ENCODE measurements at regions not wholly inside any gene's neighbourhood (a gene's known extent, or its start where the extent isn't known, plus 50 kb on each side); places are given as distances from the start of the nearest gene placed in this dataset.

DNA sequence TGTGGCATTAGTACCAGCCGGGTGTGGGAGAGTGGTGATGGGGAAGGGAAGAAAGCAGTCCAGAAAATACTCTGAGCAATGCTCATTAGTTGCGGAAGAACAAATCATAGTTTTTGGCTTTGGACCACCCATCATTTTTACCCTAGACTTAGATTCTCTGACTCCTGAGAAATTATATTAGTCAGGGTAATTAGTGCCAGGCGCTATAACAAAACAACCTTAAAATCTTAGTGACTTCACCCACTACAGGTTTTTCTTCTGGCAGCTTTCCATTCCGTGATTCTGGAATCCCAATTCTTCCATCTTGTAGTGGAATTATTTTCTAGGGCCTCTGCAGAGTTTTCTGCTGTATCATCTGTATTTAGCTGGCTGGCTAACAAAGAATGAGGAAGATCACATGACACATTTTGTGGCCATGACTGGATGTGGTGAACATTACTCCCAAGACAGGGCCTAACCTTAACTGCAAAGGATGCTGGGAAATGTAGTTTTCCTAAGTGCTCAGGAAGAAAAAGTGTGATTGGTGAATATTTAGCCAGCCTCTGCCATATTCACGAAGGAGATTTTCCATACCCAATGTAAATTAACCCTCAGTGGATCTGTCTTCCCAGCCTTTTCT is 373.0 kb upstream of the MEF2C start:
- Histone ChIP-seq H3K36me3 (ENCODE audit: control insufficient read depth, insufficient read depth, low read length) (no peaks in the 10 kb centered on the region), H3K27ac (ENCODE audit: low read length) (no peak overlapping the region), H3K27me3 (ENCODE audit: control insufficient read depth, insufficient read depth, low read length) (0 out of 2 replicates have a peak, but pooled peaks cover 2% of the 10 kb centered on the region), H3K4me1 (ENCODE audit: control insufficient read depth, insufficient read depth, low read length) (no peaks in the 10 kb centered on the region), H3K9me3 (ENCODE audit: control insufficient read depth, insufficient read depth, low read depth, low read length) (no peaks in the 10 kb centered on the region), H3K4me3 (ENCODE audit: low read depth in 2 of 2, low read length in 2 of 2) (no peak overlapping the region)
- ATAC-seq: no peak
- no TSS peak for BruUV-seq (replicated peaks)
- intact Hi-C loops (cut with micrococcal nuclease; ENCODE audit: unreplicated experiment) (no loop called here), in situ Hi-C loops (cut with HindIII; ENCODE audit: low pct_unique_long_range_greater_than_20kb, low sequenced_read_pairs) (no loop called here)
- TF ChIP-seq CTCF (IDR thresholded peaks at IDR 0.05): no peak
- TF ChIP-seq SIN3A (IDR thresholded peaks at IDR 0.05; ENCODE audit: borderline replicate concordance, insufficient read depth, low read depth, low read length): no peak
- TF ChIP-seq POLR2AphosphoS5 (IDR thresholded peaks at IDR 0.05; ENCODE audit: low read depth, low read length): no peak
- TF ChIP-seq REST (IDR thresholded peaks at IDR 0.05; ENCODE audit: insufficient read depth in 1 of 2, low read depth in 2 of 2, low read length in 1 of 2): no peak
- no peak for TF ChIP-seq TCF7L2 (IDR thresholded peaks at IDR 0.05; ENCODE audit: low read depth, low read length)
- DNase-seq (ENCODE audit: low read depth, low spot score): no peak
- ChIA-PET POLR2A (no interaction called here), CTCF (no interaction called here)

- TF ChIP-seq CTCF (IDR thresholded peaks at IDR 0.05) (no peak), TCF7L2 (IDR thresholded peaks at IDR 0.05; ENCODE audit: low read depth, low read length) (no peak), POLR2AphosphoS5 (IDR thresholded peaks at IDR 0.05; ENCODE audit: low read depth, low read length) (no peak), REST (IDR thresholded peaks at IDR 0.05; ENCODE audit: insufficient read depth in 1 of 2, low read depth in 2 of 2, low read length in 1 of 2) (no peak), SIN3A (IDR thresholded peaks at IDR 0.05; ENCODE audit: borderline replicate concordance, insufficient read depth, low read depth, low read length) (no peak)
- POLR2A ChIA-PET: no interaction called here
- Histone ChIP-seq H3K27me3 (ENCODE audit: control insufficient read depth, insufficient read depth, low read length) (0 out of 2 replicates have a peak, but pooled peaks cover 2% of the 10 kb centered on the region), H3K36me3 (ENCODE audit: control insufficient read depth, insufficient read depth, low read length) (no peaks in the 10 kb centered on the region), H3K4me1 (ENCODE audit: control insufficient read depth, insufficient read depth, low read length) (no peaks in the 10 kb centered on the region), H3K9me3 (ENCODE audit: control insufficient read depth, insufficient read depth, low read depth, low read length) (no peaks in the 10 kb centered on the region), H3K27ac (ENCODE audit: low read length) (no peak overlapping the region), H3K4me3 (ENCODE audit: low read depth in 2 of 2, low read length in 2 of 2) (no peak overlapping the region)
- intact Hi-C loops (cut with micrococcal nuclease; ENCODE audit: unreplicated experiment) (no loop called here), in situ Hi-C loops (cut with HindIII; ENCODE audit: low pct_unique_long_range_greater_than_20kb, low sequenced_read_pairs) (no loop called here)
- DNase-seq (ENCODE audit: low read depth, low spot score): no peak
- BruUV-seq (replicated peaks): no TSS peak
- ATAC-seq: no peak
- CTCF ChIA-PET: no interaction called here
Measured at GRCh38 chr5:89253666-89254352, 370.8 kb upstream of the MEF2C start.
